ENCODE measurements at regions not wholly inside any gene's neighbourhood (a gene's known extent, or its start where the extent isn't known, plus 50 kb on each side); places are given as distances from the start of the nearest gene placed in this dataset.

DNA sequence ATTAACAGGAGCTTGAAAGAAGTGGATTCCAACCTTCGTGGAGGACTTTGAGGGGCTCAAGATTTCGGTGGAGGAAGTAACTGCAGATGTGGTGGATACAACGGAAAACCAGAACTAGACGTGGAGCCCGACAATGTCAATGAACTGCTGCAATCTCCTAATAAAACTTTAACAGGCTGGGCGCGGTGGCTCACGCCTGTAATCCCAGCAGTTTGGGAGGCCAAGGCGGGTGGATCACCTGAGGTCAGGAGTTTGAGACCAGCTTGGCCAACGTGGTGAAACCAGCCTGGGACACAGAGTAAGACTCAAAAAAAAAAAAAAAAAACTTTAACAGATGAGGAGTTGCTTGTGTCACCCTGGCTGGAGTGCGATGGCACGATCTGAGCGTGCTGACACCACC lies 477.8 kb upstream of the MKI67 start:
- no peak for TF ChIP-seq CTCF (IDR thresholded peaks at IDR 0.05; ENCODE audit: low read depth, low read length)
- no peak for TF ChIP-seq EZH2phosphoT487 (IDR thresholded peaks at IDR 0.05; ENCODE audit: low read depth)

Data from OCI-LY3 (cell line).